Mammary epithelial cell (primary cell): ENCODE measurements at regions not wholly inside any gene's neighbourhood (a gene's known extent, or its start where the extent isn't known, plus 50 kb on each side); places are given as distances from the start of the nearest gene placed in this dataset.

Experiments
- EZH2 ChIP-seq: IDR thresholded peaks from 2 replicates; pipeline ENCODE4 v1.6.1; 2012; ENCODE audit warnings: low read length, inconsistent platforms, borderline replicate concordance
- TF ChIP-seq, protein P1 (sequence below), 2 donors: IDR thresholded peaks in 1 of 2; conservative IDR thresholded peaks in 1 of 2; 2 replicates each; pipeline ENCODE4 v1.5.1; 2011 to 2012; ENCODE audit warnings: inconsistent platforms in 2 of 2, low read length in 2 of 2, mild to moderate bottlenecking in 2 of 2, control low read depth in 1 of 2, low read depth in 1 of 2; ENCODE audit not compliant: insufficient read depth in 1 of 2; ENCODE audit errors: extremely low read depth in 1 of 2

DNA sequence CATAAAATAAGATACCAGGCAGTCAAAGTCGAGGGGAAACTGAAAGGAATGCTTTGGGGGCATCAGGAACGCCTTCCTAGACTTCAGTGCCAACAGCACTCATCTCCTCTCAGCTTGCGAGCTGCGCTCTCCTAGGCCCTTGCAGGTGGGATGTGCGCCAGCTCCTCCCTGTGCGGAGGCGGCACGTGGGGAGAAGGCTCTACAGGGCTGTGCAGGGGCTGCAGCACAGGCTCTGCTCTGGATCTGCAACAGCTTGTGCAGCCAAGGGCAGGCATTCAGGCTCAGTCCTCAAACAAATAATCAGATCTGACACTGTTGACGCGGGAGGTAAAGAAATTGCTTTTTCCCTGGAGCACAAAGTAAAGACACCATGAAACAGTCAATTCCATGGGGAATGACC, 144.8 kb downstream of the TTLL2 start:
- no peak for TF ChIP-seq EZH2
- TF ChIP-seq, protein P1, sequence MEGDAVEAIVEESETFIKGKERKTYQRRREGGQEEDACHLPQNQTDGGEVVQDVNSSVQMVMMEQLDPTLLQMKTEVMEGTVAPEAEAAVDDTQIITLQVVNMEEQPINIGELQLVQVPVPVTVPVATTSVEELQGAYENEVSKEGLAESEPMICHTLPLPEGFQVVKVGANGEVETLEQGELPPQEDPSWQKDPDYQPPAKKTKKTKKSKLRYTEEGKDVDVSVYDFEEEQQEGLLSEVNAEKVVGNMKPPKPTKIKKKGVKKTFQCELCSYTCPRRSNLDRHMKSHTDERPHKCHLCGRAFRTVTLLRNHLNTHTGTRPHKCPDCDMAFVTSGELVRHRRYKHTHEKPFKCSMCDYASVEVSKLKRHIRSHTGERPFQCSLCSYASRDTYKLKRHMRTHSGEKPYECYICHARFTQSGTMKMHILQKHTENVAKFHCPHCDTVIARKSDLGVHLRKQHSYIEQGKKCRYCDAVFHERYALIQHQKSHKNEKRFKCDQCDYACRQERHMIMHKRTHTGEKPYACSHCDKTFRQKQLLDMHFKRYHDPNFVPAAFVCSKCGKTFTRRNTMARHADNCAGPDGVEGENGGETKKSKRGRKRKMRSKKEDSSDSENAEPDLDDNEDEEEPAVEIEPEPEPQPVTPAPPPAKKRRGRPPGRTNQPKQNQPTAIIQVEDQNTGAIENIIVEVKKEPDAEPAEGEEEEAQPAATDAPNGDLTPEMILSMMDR (conservative IDR thresholded peaks at IDR 0.05 in 1 of 2, IDR thresholded peaks at IDR 0.05 in 1 of 2; ENCODE audit: extremely low read depth in 1 of 2, insufficient read depth in 1 of 2, low read depth in 1 of 2, low read length in 2 of 2), result no peak
